ENCODE measurements at regions not wholly inside any gene's neighbourhood (a gene's known extent, or its start where the extent isn't known, plus 50 kb on each side); places are given as distances from the start of the nearest gene placed in this dataset.

GRCh38 chrX:39983715-39984114 is 114.0 kb downstream of the BCOR start:
- no peak for DNase-seq (ENCODE audit: low spot score)
- ATAC-seq (ENCODE audit: low FRiP score): no peak
- TF ChIP-seq CTCF (IDR thresholded peaks at IDR 0.05): no peak

GRCh38 chrX:39984191-39984956 is 113.4 kb downstream of the BCOR start:
- DNase-seq (ENCODE audit: low spot score) (no peak), ATAC-seq (ENCODE audit: low FRiP score) (no peak)
- TF ChIP-seq CTCF (IDR thresholded peaks at IDR 0.05): no peak

GRCh38 chrX:39985071-39985470 is 112.7 kb downstream of the BCOR start:
- DNase-seq (ENCODE audit: low spot score): no peak
- TF ChIP-seq CTCF (IDR thresholded peaks at IDR 0.05): no peak

GRCh38 chrX:39985551-39985950 is 112.2 kb downstream of the BCOR start:
- TF ChIP-seq CTCF (IDR thresholded peaks at IDR 0.05): no peak
- DNase-seq (ENCODE audit: low spot score) (no peak), ATAC-seq (ENCODE audit: low FRiP score) (no peak)

More at GRCh38 chrX:39985071-39985470, 112.7 kb downstream of the BCOR start:
- ATAC-seq (ENCODE audit: low FRiP score): no peak

GRCh38 chrX:39988496-39988895 is 109.3 kb downstream of the BCOR start:
- ATAC-seq (ENCODE audit: low FRiP score): no peak
- TF ChIP-seq CTCF (IDR thresholded peaks at IDR 0.05): no peak
- DNase-seq (ENCODE audit: low spot score): no peak

GRCh38 chrX:39990388-39990787 is 107.4 kb downstream of the BCOR start:
- ATAC-seq (ENCODE audit: low FRiP score) (no peak), DNase-seq (ENCODE audit: low spot score) (no peak)
- no peak for TF ChIP-seq CTCF (IDR thresholded peaks at IDR 0.05)

- DNase-seq (ENCODE audit: low spot score) (no peak), ATAC-seq (ENCODE audit: low FRiP score) (no peak)
- TF ChIP-seq CTCF (IDR thresholded peaks at IDR 0.05): no peak
These were observed 105.5 kb downstream of the BCOR start for GRCh38 chrX:39992300-39992699.
